ENCODE measurements at regions not wholly inside any gene's neighbourhood (a gene's known extent, or its start where the extent isn't known, plus 50 kb on each side); places are given as distances from the start of the nearest gene placed in this dataset.
A peak's percentile ranks its signal among the peaks of the same experiment; 100 is the strongest.

DNA sequence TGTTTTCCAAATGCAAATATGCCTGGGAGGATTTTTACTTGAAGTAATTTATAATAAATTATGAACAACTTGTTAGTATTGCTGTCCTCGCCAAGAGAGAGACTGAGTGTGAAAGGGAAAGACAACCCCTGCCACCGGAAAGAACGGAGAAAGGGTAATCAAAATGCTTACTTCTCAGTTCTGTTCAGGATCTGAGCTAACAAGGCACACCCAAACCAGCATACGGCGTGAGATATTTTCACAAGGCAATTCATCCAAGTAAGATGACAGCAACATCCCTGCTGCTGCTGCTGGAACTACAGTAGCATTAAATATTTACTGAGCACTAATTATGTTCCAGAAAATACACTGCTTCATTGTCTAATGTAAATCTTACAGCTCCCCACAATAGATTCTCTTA, 96.1 kb downstream of the KBTBD8 start:
- intact Hi-C loops (cut with DNase I): no loop called here
- Histone ChIP-seq H3K4me3 (no peak overlapping the region), H3K9me3 (no peaks in the 10 kb centered on the region), H3K4me1 (no peaks in the 10 kb centered on the region), H3K27ac (no peak overlapping the region), H3K36me3 (no peaks in the 10 kb centered on the region), H3K27me3 (no peaks in the 10 kb centered on the region)
- TF ChIP-seq CTCF (IDR thresholded peaks at IDR 0.05): no peak
- ATAC-seq (no peak), DNase-seq (no peak)

DNA sequence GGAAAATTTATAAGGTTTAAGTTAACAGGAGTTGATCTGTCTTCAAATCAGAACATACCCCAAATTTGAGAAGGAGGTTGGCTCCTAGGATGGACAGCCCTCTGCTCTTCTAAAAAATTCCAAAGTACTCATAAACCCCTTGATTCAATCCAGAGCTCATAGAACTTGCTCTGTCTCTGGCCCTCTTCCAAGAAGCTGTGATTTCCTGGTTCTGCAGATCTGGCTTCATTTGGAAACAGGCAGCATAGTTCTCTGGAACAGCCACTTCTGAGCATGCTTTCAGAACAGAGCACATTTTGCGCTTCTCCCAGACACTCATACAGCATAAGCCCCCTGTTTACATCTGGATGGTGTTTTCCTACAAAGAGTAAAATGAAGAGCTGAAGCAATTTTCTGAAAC, 96.7 kb downstream of the KBTBD8 start:
- H3K4me1 ChIP-seq: no peaks in the 10 kb centered on the region
- no peak for ATAC-seq
- no peak for TF ChIP-seq CTCF (IDR thresholded peaks at IDR 0.05)
- no peaks in the 10 kb centered on the region for H3K9me3 ChIP-seq
- intact Hi-C loops (cut with DNase I): no loop called here
- no peak overlapping the region for H3K4me3 ChIP-seq
- no peaks in the 10 kb centered on the region for H3K36me3 ChIP-seq
- no peak for DNase-seq
- H3K27me3 ChIP-seq: no peaks in the 10 kb centered on the region
- H3K27ac ChIP-seq: no peak overlapping the region

GRCh38 chr3:67104388-67104787, 106.3 kb downstream of the KBTBD8 start:
- no peak for TF ChIP-seq CTCF (IDR thresholded peaks at IDR 0.05)

DNA sequence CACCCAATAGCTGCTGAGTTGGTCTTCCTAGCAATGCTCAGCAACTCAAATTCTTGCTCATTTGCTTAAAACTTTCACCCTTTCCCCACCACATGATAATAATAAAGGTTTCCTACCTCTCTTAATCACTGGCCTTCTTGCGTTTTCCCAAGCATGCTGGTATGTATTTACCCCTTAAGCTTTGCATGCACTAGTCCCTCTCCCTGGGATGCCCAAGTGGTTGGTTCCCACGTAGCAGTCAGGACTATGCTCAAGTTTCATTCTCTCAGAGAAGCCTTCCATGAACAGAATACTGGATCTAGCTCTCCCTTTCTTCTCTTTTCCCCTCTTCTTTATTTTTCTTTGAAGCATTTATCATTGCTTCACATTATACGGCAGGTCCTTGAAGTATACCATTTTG, 108.8 kb downstream of the KBTBD8 start:
- intact Hi-C loops (cut with DNase I): no loop called here
- no peak overlapping the region for H3K4me3 ChIP-seq

More at GRCh38 chr3:67104388-67104787, 106.3 kb downstream of the KBTBD8 start:
- Histone ChIP-seq H3K27ac (no peak overlapping the region), H3K4me3 (no peak overlapping the region), H3K4me1 (no peaks in the 10 kb centered on the region), H3K27me3 (no peaks in the 10 kb centered on the region), H3K9me3 (no peaks in the 10 kb centered on the region), H3K36me3 (no peaks in the 10 kb centered on the region)
- DNase-seq (no peak), ATAC-seq (no peak)
- intact Hi-C loops (cut with DNase I): no loop called here

GRCh38 chr3:67109651-67110204, 111.6 kb downstream of the KBTBD8 start:
- peak; percentile 50 for TF ChIP-seq CTCF (IDR thresholded peaks at IDR 0.05)
- H3K9me3 ChIP-seq: no peaks in the 10 kb centered on the region

More for the DNA sequence above, 108.8 kb downstream of the KBTBD8 start:
- no peak for ATAC-seq
- H3K9me3 ChIP-seq: no peaks in the 10 kb centered on the region
- DNase-seq: no peak
- no peaks in the 10 kb centered on the region for H3K36me3 ChIP-seq
- H3K4me1 ChIP-seq: no peaks in the 10 kb centered on the region
- H3K27me3 ChIP-seq: no peaks in the 10 kb centered on the region
- no peak overlapping the region for H3K27ac ChIP-seq
- no peak for TF ChIP-seq CTCF (IDR thresholded peaks at IDR 0.05)

More at GRCh38 chr3:67109651-67110204, 111.6 kb downstream of the KBTBD8 start:
- ATAC-seq (no peak), DNase-seq (no peak)
- Histone ChIP-seq H3K36me3 (no peaks in the 10 kb centered on the region), H3K27ac (no peak overlapping the region), H3K27me3 (no peaks in the 10 kb centered on the region), H3K4me3 (no peak overlapping the region), H3K4me1 (no peaks in the 10 kb centered on the region)
- intact Hi-C loops (cut with DNase I): no loop called here

Measured in upper lobe of right lung (tissue), 1 donor.